Choroid plexus epithelial cell (primary cell): ENCODE measurements at regions not wholly inside any gene's neighbourhood (a gene's known extent, or its start where the extent isn't known, plus 50 kb on each side); places are given as distances from the start of the nearest gene placed in this dataset.

Experiments
- DNase-seq: peaks from one replicate; pipeline ENCODE4 v3.0.0-alpha.2; 2010; ENCODE audit warnings: low read depth
- H3K4me3 ChIP-seq: 2 replicates; pipeline ENCODE4 v1.5.1; 2011; ENCODE audit warnings: low read depth, mild to moderate bottlenecking, control low read depth, low read length, moderate library complexity
- TF ChIP-seq, protein P1 (sequence below): conservative IDR thresholded peaks from 2 replicates; pipeline ENCODE4 v1.5.1; 2011; ENCODE audit warnings: low read depth, mild to moderate bottlenecking, control low read depth, inconsistent platforms, low read length, moderate library complexity

DNA sequence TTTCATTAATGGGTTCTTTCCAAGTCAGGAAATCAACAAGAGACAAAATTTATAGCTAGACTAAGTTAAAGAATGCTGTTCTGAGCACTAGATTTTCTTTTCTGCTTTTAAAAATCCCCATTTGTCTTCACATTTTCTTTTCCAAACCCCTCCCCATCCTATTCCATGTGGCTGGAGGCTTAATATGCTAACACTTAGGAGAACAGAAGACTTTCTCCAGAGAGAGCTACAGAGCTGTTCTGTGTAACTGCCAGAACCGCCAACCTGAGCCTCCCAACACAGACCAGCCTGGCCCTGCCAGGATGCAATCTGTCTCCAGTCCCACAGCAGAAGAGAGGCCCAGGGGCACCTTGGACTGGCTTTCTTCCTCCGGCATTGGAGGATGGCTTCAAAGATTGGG, 264.1 kb downstream of the NDFIP2 start:
- no peak for DNase-seq
- TF ChIP-seq, protein P1, sequence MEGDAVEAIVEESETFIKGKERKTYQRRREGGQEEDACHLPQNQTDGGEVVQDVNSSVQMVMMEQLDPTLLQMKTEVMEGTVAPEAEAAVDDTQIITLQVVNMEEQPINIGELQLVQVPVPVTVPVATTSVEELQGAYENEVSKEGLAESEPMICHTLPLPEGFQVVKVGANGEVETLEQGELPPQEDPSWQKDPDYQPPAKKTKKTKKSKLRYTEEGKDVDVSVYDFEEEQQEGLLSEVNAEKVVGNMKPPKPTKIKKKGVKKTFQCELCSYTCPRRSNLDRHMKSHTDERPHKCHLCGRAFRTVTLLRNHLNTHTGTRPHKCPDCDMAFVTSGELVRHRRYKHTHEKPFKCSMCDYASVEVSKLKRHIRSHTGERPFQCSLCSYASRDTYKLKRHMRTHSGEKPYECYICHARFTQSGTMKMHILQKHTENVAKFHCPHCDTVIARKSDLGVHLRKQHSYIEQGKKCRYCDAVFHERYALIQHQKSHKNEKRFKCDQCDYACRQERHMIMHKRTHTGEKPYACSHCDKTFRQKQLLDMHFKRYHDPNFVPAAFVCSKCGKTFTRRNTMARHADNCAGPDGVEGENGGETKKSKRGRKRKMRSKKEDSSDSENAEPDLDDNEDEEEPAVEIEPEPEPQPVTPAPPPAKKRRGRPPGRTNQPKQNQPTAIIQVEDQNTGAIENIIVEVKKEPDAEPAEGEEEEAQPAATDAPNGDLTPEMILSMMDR, result no peak
- H3K4me3 ChIP-seq, result no peak overlapping the region

DNA sequence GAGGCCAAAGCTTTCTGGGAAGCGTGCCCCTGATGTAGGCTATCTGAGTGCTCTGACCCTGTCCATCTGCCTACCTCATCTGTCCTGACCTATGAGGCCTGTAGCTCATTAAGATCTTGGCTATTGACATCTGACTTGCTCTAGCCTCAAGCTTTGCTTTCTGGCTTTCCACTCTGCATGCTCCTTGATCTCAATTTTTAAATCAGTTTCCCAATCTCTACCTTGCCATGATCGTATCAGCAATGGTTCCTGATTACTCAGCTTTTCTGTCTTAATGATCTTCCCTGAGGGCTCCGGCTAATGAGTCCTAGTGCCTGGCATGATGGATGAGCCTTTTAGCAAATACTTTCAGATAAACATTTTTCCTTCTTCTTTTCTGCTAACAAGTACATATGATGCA, 262.0 kb downstream of the NDFIP2 start:
- no peak overlapping the region for H3K4me3 ChIP-seq
- TF ChIP-seq, protein P1, result no peak
- DNase-seq, result no peak

DNA sequence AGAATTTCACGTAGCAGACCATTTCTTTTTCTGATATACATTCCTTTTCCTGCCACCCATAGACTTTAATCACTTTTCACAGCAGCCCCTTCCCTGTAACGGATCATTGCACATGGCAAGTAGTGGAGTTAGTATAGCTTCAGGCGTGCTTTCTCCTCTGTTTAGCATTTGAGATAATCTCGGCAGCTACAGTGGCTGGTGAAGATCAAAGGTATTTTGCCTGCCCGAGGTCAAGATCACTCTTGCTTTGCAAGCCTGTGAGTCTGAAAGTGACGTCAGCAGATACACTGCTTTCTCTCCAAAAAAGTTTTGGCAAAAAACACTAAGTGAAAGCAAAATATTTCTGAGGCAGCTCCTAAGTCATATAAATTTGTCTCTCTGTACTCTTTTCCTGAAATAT, 260.0 kb downstream of the NDFIP2 start:
- TF ChIP-seq, protein P1, result no peak
- peak; percentile 64 for DNase-seq
- peak overlapping the region; percentile 32 for H3K4me3 ChIP-seq

DNA sequence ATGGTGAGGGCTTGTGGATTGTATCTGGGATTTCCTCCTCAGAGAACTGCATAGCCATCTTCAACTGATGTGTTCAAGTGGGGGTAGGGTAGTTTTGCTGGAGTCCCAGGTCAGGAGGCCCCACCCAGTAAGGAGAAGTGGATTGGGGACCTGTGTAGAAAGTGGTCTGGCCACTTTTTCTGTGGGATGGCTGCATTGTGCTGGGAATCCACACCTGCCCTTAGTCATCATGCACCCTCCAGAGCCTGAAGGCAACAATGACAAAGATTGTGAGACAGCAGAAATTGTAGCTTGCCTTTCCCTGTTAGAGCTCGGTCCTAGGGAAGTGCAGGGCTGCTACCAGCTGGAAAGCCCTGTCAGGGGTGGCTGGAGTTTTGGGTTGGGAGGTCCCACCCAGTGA, 255.4 kb downstream of the NDFIP2 start:
- TF ChIP-seq, protein P1, result no peak
- H3K4me3 ChIP-seq, result no peak overlapping the region
- no peak for DNase-seq

DNA sequence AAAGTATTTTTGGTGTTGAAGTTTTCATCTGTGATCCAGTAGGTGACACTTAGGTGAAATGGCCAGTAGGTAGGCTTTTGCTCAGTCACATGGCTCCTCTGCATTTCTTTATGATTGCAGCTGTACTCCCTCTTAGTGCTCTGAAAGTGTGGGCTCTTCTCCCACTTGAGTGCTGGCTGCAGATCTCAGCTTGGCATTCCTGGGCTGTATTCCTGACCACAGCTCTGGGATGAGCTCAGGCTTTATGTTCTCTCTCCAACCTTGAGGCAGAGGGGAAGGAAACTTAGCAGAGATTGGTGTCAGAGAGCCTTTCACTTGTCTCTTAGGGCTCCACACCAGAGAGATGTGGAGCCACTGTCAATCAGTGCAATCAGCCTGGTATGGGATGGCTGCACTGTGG, 254.3 kb downstream of the NDFIP2 start:
- no peak for DNase-seq
- no peak overlapping the region for H3K4me3 ChIP-seq
- TF ChIP-seq, protein P1, result no peak

DNA sequence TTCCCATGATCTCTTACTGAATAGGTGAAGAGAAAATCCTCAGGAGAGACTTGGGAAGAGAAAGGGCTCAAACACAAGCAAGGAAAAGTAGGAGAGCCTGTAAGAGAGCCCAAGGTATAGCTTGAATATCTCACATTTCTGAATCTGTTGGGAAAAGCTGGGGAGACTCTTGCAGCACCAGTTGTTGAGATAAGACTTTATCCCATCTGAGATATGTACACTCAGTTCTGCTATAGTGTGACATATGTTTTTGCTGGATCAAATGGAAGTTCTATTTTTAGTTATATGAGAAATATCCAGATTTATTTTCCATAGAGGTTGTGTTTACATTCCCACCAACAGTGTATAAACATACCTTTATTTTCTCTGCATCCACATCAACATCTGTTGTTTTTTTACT, 246.1 kb downstream of the NDFIP2 start:
- no peak overlapping the region for H3K4me3 ChIP-seq
- TF ChIP-seq, protein P1, result no peak
- DNase-seq, result no peak

DNA sequence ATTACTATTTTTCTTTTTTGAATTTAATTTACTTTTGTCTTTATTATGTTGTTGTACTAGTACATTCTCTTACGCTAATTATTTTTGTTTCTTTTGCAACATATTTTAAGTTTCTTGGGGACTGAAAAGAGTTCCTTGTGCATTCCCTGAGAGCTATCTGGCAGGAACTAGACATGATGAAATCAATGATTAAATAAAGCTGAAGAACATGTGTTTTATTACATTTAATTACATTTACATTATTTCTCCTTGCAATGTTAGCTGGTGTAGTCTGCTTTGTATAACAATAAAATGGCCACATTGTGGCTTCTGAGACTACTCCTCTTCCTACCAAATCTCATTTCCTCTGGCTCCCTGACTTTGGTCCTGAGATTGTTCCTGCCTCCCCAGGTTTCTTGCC, 244.9 kb downstream of the NDFIP2 start:
- TF ChIP-seq, protein P1, result no peak
- no peak overlapping the region for H3K4me3 ChIP-seq
- DNase-seq, result no peak
